ENCODE measurements at regions not wholly inside any gene's neighbourhood (a gene's known extent, or its start where the extent isn't known, plus 50 kb on each side); places are given as distances from the start of the nearest gene placed in this dataset.

DNA sequence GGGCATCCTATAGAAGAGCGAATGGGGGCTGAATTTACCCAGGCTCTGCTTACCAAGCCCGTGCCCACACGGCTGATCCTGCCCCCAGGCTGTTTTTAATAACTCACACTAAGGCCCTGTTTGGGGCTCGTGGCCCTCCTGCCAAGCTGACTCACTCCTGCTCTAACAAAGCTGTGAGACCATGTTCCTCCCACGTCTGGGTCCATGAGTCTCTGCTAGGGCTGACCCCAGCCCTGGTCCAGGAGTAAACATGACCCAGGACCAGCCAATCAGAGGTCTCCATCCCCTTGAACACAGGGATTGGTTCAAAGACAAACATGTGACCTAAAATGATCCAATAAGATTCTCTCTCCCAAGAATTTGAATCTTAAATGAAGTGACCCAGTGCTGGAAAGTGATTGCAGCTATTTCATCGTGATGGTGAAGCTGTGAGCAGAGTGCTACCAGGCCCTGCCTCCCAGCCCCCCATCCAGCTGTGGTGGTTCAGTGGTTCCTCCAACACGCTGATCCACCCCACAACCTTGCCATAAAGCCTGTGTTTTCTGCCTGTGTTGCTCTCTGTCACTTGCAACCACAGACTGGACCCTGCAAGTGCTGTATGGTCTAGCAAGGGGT lies 57.2 kb downstream of the C16orf82 start:
- Mint-ChIP-seq H3K27me3 (peaks cover 7% of the 10 kb centered on the region), H3K9me3 (peaks cover 1 to 26% (median 14%) of the 10 kb centered on the region in 3 donors), H3K27ac (no peak overlapping the region), H3K4me3 (peak overlapping the region in 1 of 4 donors; percentile 22), H3K4me1 (no peaks in the 10 kb centered on the region), H3K36me3 (peaks cover 6% of the 10 kb centered on the region)

DNA sequence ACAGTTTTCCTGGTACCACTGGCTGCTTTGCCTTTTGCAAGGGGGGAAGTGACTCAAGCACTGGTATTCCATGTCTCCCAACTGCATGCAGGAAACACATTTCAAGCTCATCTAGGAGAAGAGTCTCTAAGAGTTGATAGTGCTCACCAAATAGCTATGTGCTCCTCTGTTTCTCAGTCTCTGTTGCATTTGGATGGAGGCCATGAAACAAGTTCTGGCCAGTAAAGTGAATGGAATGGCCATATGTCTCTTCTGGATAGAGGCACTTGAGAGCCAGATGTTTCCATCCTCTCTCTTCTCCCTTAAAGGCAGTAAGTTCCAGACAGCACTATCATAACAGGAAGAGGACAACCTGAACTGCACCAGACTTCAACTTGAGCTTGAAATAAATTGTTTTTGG lies 60.6 kb downstream of the C16orf82 start:
- H3K4me3 Mint-ChIP-seq = no peak overlapping the region
- peaks cover 1 to 15% (median 9%) of the 10 kb centered on the region in 3 donors for H3K9me3 Mint-ChIP-seq
- H3K27me3 Mint-ChIP-seq = peaks cover 6% of the 10 kb centered on the region
- H3K27ac Mint-ChIP-seq = no peak overlapping the region
- peaks cover 1% of the 10 kb centered on the region for H3K36me3 Mint-ChIP-seq
- H3K4me1 Mint-ChIP-seq = no peaks in the 10 kb centered on the region

DNA sequence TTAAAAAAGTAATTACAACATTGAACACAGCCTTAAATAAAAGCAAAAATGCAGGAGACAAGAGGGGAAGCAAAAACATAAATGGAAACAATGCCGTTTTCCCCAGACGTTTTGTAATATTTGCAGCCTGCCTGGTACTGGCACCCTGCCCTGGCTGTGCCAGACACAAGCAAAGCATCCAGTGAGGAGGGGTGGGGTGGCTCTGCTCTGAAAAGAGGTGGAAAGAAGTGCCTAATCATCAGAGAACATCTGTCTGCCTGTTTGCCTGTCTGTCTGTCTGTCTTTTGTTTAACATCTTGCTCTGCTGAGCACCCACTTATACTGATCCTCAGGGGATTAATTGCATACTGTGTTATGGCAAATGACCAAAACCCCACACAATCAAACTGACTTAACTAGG lies 62.7 kb downstream of the C16orf82 start:
- H3K4me3 Mint-ChIP-seq = no peak overlapping the region
- no peaks in the 10 kb centered on the region for H3K4me1 Mint-ChIP-seq
- peaks cover 6% of the 10 kb centered on the region for H3K27me3 Mint-ChIP-seq
- H3K36me3 Mint-ChIP-seq = peaks cover 1% of the 10 kb centered on the region
- no peak overlapping the region for H3K27ac Mint-ChIP-seq
- H3K9me3 Mint-ChIP-seq = peaks cover 0 to 18% (median 9%) of the 10 kb centered on the region in 3 donors

DNA sequence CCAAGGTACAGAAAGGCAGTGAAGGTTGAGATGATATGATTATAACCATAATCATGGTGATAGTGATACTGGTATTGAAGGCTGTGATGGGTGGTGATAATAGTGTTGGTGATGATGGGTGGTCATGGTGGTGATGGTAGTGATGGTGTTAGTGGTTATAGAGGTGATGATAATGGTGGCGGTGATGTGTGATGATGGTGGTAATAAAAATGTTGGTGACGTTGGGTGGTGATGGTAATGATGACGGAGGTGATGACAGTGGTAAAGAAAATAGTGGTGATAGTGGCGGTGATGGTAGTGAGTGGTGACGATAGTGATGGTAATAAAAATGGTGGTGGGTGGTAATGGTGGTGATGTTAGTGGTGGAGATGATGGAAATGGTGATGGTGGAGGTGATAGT lies 65.1 kb upstream of the KDM8 start:
- Mint-ChIP-seq H3K4me1 (peaks cover 0 to 1% (median 0%) of the 10 kb centered on the region in 3 donors), H3K27ac (peak overlapping the region in 1 of 3 donors; percentile 20), H3K4me3 (no peak overlapping the region), H3K27me3 (peaks cover 7% of the 10 kb centered on the region), H3K36me3 (peaks cover 4% of the 10 kb centered on the region), H3K9me3 (peaks cover 0 to 4% (median 4%) of the 10 kb centered on the region in 3 donors)

DNA sequence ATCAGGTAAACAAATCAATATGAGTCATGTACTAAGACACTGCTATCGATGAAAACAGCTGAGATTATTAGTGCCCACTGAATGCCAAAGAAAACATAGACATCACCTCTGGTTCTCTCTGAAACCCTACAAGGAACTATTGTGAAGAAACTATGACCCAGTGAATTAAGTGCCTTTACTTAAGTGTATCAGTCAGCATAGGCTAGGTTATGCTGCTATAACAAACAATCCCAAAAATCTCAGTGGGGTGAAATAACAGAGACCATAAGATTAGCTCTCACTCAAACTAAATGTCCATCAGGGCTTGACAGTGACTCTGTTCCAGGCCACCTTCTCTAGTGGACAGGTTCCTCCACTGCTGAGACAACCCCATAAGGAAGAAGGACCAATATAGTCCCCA lies 57.7 kb upstream of the KDM8 start:
- Mint-ChIP-seq H3K9me3 (peaks cover 5 to 6% (median 5%) of the 10 kb centered on the region in 3 donors), H3K36me3 (no peaks in the 10 kb centered on the region), H3K27me3 (peaks cover 8% of the 10 kb centered on the region), H3K27ac (no peak overlapping the region), H3K4me1 (no peaks in the 10 kb centered on the region), H3K4me3 (no peak overlapping the region)

DNA sequence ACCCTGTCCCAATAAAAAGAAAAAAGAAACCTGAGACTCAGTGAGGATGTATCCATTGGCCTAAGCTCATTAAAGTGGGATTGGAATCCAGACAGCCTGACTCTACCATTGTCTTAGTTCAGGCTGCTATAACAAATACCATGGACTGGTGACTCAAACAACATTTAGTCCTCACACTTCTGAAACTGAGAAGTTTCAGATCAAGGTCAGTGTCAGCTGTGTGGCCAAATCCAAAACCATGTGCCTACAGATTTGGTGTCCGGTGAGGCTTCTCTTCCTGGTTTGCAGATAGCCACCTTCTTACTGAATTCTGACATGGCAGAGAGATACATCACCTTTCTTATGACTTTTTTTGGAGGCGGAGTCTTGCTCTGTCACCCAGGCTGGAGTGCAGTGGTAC lies 53.3 kb upstream of the KDM8 start:
- H3K9me3 Mint-ChIP-seq = peaks cover 3 to 6% (median 5%) of the 10 kb centered on the region in 3 donors
- peaks cover 10% of the 10 kb centered on the region for H3K27me3 Mint-ChIP-seq
- peaks cover 0 to 2% (median 1%) of the 10 kb centered on the region in 3 donors for H3K4me1 Mint-ChIP-seq
- no peak overlapping the region for H3K27ac Mint-ChIP-seq
- no peaks in the 10 kb centered on the region for H3K36me3 Mint-ChIP-seq
- H3K4me3 Mint-ChIP-seq = no peak overlapping the region

DNA sequence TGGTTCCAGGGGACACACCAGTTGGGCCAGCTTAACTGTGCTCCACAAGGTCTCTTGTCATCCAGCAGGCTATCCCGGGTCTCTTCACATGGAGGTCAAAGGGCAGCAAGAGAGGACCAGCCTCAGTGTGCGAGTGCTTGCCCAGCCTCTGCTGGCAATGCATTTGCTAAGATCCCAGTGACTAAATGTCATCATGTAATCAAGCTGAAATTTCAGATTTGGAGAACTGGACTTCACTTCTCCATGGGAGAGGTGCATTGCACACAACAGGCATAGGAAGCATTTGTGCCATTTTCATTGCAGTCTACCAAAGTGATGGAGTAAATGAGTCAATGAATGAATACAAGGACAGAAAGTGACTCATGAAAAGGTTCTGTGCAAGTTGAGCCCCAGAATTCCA lies 51.2 kb upstream of the KDM8 start:
- Mint-ChIP-seq H3K9me3 (no peaks in the 10 kb centered on the region), H3K4me3 (no peak overlapping the region), H3K27ac (no peak overlapping the region), H3K36me3 (no peaks in the 10 kb centered on the region), H3K27me3 (peaks cover 4% of the 10 kb centered on the region), H3K4me1 (peaks cover 0 to 2% (median 2%) of the 10 kb centered on the region in 3 donors)

DNA sequence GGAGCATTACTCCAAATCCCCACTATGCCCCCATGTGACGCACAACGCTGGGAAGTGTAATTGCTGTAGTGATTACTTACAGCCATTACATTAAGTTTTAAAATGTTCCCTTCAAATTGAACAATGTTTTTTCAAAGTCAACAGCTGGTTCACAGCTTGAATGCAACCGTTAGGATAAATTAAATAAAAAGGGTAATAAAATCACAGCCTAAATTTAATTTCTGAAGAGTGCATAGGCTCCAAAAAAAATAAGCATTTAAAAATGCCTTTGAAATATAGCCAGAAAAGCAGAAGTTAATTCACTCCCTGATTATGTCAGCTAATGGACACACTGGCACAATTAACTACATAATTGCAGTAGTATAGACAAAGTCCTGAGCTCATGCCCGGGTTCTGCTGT lies 50.5 kb upstream of the KDM8 start:
- no peaks in the 10 kb centered on the region for H3K36me3 Mint-ChIP-seq
- no peaks in the 10 kb centered on the region for H3K9me3 Mint-ChIP-seq
- H3K27ac Mint-ChIP-seq = no peak overlapping the region
- H3K4me3 Mint-ChIP-seq = no peak overlapping the region
- H3K4me1 Mint-ChIP-seq = peaks cover 0 to 2% (median 2%) of the 10 kb centered on the region in 3 donors
- peaks cover 2% of the 10 kb centered on the region for H3K27me3 Mint-ChIP-seq
